A204.1 (cell line): ENCODE measurements at regions not wholly inside any gene's neighbourhood (a gene's known extent, or its start where the extent isn't known, plus 50 kb on each side); places are given as distances from the start of the nearest gene placed in this dataset.

ENCODE experiments used
- FAIRE-seq: peaks from 2 replicates; lab custom pipeline; 2012; peaks lifted over from hg19 to GRCh38; lab: Jason Lieb, UNC

DNA sequence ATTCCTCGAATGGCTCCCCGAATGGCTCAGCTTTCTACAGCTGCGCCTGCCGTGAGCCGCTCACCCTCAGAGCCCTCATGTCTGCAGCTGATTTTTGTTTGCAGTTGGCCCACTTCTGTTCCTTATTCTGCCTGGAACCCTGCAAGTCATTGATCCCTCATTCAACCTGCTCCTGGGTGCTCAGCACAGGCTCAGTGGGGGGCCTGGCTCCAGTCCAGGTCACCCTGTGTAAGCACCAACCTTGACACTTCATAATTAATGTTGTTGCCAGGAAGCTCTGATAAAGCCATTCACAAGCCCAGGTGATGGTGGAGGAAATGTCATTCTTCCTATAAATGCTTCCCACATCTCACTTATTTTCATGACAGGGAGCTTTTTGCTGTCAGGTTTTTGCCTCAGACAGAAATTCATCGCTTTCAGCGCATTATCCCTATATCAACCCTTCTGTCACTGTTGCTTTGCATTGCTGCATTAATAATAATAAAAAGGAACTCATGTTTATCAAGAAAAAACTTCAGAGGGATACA lies 85.7 kb downstream of the F11 start:
- FAIRE-seq, result no peak

GRCh38 chr4:186348433-186348832 lies 82.4 kb downstream of the F11 start:
- FAIRE-seq, result no peak

DNA sequence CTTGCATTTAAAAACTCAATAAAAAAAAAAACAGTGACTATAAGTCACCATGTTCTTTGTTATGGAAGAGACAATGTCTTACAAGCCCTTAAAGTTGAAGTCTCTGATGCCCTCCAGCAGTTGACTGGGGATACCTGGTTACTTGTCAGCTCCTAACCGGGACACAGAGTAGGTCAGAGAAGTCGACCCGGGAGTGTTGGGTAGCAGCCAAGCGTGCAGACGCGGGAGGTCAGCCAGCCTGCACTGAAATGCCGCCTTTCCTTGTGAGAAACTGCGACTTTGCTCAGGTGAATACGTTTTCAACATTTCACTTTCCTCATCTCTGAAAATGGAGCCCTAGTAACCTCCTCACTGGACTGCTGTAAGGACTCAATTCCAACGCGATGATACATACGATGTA lies 81.8 kb downstream of the F11 start:
- FAIRE-seq, result no peak

DNA sequence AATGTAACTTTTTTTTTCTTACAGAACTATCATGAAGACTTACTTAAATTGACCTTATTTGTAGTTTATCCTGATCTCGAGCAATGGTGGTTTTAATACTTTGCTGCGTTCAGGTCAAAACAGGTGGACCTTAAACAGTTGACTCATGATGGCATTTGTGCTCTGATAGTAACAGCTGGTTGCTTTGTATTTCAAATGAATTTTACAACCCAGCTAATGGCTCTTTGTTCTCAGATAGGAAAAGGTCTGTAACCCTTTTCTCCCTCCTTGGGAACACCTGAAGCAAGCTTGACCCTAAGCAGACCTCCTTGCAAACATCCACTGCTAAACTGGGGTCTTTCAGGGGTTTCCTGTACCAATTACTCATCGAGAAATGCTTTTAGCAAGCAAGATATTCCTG lies 79.2 kb downstream of the F11 start:
- no peak for FAIRE-seq

- FAIRE-seq, result no peak
Observed at GRCh38 chr4:186342582-186342981, 76.6 kb downstream of the F11 start.

GRCh38 chr4:186341655-186342054 lies 75.7 kb downstream of the F11 start:
- no peak for FAIRE-seq
